Epithelial cell of esophagus (primary cell): ENCODE measurements at regions not wholly inside any gene's neighbourhood (a gene's known extent, or its start where the extent isn't known, plus 50 kb on each side); places are given as distances from the start of the nearest gene placed in this dataset.

Source experiments
- DNase-seq: peaks from one replicate; pipeline ENCODE4 v3.0.0; 2010; ENCODE audit warnings: low read depth
- H3K4me3 ChIP-seq: 2 replicates; pipeline ENCODE4 v1.5.1; 2011; ENCODE audit warnings: mild to moderate bottlenecking, low read length, control low read depth
- TF ChIP-seq, protein P1 (sequence below): IDR thresholded peaks from 2 replicates; pipeline ENCODE4 v1.5.1; 2011; ENCODE audit warnings: low read depth, mild to moderate bottlenecking, low read length, control low read depth, inconsistent platforms; ENCODE audit not compliant: insufficient read depth; ENCODE audit errors: missing control alignments

DNA sequence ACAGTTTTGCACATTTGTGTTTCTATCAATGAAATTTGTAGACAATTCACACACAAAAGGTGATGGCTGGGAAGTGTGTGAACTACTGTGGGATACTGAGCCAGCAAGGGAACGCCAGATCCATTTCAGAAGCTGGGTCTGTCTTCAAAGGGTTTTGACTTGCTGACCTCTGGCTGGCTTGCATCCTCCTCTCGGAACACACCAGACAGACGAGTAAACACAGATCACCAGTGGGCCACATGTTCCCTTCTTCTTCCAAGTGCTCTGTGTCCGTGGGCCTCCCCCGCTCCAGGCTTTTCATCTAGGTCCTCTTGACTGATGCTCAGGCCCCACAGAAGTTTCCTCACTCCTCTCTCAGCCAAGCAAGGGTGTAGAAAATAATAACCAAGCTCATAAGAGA lies 122.2 kb upstream of the OSR1 start:
- H3K4me3 ChIP-seq = no peak overlapping the region
- DNase-seq = no peak
- TF ChIP-seq, protein P1, sequence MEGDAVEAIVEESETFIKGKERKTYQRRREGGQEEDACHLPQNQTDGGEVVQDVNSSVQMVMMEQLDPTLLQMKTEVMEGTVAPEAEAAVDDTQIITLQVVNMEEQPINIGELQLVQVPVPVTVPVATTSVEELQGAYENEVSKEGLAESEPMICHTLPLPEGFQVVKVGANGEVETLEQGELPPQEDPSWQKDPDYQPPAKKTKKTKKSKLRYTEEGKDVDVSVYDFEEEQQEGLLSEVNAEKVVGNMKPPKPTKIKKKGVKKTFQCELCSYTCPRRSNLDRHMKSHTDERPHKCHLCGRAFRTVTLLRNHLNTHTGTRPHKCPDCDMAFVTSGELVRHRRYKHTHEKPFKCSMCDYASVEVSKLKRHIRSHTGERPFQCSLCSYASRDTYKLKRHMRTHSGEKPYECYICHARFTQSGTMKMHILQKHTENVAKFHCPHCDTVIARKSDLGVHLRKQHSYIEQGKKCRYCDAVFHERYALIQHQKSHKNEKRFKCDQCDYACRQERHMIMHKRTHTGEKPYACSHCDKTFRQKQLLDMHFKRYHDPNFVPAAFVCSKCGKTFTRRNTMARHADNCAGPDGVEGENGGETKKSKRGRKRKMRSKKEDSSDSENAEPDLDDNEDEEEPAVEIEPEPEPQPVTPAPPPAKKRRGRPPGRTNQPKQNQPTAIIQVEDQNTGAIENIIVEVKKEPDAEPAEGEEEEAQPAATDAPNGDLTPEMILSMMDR = no peak

DNA sequence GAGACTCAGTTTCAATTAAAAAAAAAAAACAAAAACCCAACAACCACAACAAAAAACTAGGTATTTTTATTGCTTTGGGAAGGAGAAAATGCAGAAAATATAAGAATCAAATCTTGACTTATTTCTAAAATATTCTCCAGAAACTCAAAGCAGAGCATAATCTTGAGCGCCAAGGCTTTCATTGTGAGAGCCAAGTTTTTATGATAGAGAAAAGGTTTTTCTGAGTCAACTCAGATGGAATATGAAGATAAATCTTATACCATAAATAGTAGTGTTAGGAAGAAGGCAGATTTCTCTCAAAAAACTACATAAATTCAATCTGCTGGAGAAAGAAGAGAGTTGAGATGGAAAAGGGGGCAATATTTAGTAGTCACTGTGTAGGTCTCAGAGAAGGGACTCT lies 121.2 kb upstream of the OSR1 start:
- DNase-seq = no peak
- TF ChIP-seq, protein P1 = no peak

DNA sequence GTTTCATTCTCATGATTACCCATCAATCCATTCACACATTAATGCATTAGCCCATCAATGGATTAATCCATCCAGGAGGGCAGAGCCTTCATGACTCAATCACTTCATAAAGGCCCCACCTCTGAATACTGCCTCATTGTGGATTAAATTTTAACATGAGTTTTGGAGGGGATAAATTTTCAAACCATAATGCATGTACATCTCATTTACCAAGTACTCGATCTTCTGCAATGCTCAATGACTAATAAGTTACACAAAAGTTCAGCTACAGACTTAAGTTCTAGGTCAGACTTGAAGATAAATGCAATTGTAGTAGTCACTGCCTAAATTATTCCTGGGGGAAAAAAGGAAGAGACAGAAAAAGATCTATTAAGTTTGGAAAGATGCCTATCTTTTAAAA lies 120.0 kb upstream of the OSR1 start:
- TF ChIP-seq, protein P1 = no peak
- no peak overlapping the region for H3K4me3 ChIP-seq
- DNase-seq = peak; percentile 25

More for the DNA sequence above, 121.2 kb upstream of the OSR1 start:
- no peak overlapping the region for H3K4me3 ChIP-seq

DNA sequence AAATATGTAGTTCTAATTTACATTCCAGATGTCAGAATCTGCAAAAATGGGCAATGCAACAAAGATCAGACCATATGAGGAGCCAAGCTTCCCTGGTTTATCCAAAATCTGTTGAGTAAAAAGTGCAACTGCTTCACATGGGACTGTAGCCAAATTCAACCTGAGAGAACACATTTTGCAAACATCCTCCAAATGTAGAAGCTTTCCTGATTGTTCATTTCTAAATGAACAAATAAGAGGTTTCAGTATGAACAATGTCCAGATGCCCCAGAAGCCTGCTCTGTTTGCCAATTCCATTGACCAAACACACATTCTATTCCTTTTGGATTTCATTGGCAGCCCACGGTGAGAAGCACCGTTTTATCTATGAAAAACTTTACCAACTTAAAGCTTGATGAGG lies 117.9 kb upstream of the OSR1 start:
- H3K4me3 ChIP-seq = no peak overlapping the region
- TF ChIP-seq, protein P1 = no peak
- no peak for DNase-seq

DNA sequence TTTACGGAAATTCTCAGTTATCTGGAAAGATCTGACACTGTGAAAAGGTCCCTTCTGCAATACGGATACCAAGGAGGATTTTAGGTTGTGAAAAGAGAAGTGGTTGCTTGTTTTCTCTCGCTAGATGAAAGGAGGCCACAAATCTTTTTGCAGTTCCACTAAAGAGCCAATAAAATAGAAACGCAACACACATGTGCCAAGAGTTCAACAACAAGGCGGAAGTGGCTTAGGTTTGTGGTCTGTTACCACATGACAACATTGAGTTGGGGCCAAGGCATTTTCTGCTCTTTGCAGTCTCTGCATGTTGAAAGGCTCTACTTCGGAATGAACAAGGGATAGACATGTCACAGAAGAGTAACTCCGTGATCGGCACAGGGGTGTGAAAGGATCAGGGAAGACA lies 115.7 kb upstream of the OSR1 start:
- DNase-seq = peak; percentile 51
- TF ChIP-seq, protein P1 = no peak
- H3K4me3 ChIP-seq = no peak overlapping the region

DNA sequence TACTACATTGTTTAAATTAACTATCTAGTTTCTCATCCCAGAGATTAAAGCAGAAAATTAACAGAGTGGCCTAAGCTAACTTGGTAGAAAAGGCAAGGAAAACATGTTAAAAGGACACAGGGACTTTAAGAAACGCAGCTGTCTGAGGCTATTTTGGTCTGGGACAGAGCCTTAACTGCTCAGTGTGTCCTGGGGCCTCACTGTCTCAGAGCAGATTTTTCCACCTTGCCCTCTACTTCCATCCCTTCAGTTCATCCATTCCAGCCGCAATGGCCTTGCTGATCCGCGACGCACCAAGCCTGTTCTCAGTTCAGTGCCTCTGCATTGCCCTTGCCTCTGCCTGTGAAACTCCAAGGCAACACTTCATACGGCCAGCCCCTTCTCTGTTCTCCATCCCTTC lies 114.9 kb upstream of the OSR1 start:
- TF ChIP-seq, protein P1 = no peak
- DNase-seq = no peak
- H3K4me3 ChIP-seq = no peak overlapping the region

DNA sequence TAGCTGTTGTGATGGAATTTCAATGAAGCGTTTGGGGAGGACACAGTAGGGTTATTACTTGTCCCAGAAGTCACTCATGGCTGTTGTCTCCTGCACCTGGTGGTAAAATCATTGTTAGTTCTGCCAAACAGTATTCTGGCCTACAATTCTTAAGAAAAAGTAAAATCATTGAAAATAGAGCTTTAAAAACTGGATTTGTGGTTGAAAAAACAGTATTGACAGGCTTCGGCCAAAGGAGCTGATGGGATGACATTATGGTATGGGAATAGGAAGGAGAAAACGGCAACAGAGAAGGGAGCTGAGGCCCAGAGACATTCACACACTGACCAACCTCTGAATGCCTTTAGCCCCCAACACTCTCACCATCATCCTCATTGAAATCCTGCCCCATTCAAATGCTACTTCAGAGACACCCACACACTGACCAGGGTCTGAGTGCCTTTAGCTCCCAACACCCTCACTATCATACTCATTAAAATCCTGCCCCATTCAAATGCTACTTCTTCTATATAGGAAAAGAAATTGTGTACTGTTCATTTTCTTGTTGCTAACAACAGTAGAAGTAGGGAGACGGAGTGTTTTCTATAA lies 114.1 kb upstream of the OSR1 start:
- TF ChIP-seq, protein P1 = no peak
- no peak for DNase-seq
- no peak overlapping the region for H3K4me3 ChIP-seq
